ENCODE measurements at regions not wholly inside any gene's neighbourhood (a gene's known extent, or its start where the extent isn't known, plus 50 kb on each side); places are given as distances from the start of the nearest gene placed in this dataset.

DNA sequence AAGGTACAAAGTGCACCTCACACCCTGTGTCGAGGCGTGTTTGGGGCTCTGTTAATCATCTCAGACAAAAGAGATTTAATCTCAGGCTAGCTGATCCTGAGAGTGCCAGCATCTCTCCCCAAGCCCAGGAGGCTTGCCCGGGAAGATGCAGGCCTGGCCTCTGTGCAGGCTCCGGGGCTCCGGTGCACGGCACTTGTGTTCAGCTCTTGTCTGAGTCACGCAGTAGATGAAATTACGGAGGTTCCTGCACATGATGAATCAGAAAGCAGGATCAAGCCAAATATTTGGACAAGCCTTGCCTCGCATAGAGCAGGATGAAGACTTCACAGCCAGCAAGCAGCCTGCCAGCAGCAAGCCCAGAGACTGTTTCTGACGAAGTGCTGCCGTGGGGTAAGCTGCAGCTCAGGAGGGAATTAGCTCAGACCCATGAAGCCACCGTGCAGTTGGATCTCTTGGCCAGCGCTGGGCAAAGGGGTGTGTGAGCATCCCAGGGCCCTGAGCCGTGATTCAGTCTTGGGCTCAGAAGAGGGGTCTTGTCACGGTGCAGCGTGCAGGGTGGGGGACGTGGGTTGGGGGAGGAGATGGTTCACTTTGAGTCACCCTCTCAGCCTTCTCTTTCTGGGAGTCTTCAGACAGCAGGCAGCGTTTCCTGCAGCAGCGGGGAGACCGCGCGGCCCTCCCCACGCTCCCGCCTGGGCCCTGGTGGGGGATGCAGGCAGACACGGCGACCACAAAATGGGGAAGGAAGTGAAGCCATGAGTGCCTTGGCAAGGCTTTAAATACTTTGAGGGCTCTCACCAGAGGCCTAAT lies 89.2 kb upstream of the MEF2A start:
- Histone ChIP-seq H3K36me3 (ENCODE audit: control insufficient read depth, low read length) (no peaks in the 10 kb centered on the region), H4K20me1 (ENCODE audit: control insufficient read depth, insufficient read depth, low read depth, low read length) (no peaks in the 10 kb centered on the region), H3K27ac (ENCODE audit: low read depth, low read length) (no peak overlapping the region), H3K4me3 (ENCODE audit: low read length) (peak overlapping the region; percentile 28), H3F3A (ENCODE audit: control insufficient read depth, insufficient read depth) (0 out of 2 replicates have a peak, but pooled peaks cover 2% of the 10 kb centered on the region), H3K4me2 (ENCODE audit: low read length) (peak overlapping the region; percentile 60), H3K79me2 (ENCODE audit: control insufficient read depth, low read length) (no peaks in the 10 kb centered on the region), H3K27me3 (ENCODE audit: control insufficient read depth, low read length) (no peaks in the 10 kb centered on the region), H3K9me2 (replicated peaks; ENCODE audit: control insufficient read depth, low read length) (no peaks in the 10 kb centered on the region), H3K9me3 (ENCODE audit: control insufficient read depth, insufficient read depth, low read length) (no peaks in the 10 kb centered on the region), H3K4me1 (ENCODE audit: control insufficient read depth, low read length) (peaks cover 63% of the 10 kb centered on the region)
- TF ChIP-seq CTCF (IDR thresholded peaks at IDR 0.05; ENCODE audit: low read depth, low read length, poor library complexity, severe bottlenecking), result no peak

- Histone ChIP-seq H3F3A (ENCODE audit: control insufficient read depth, insufficient read depth) (0 out of 2 replicates have a peak, but pooled peaks cover 2% of the 10 kb centered on the region), H3K4me2 (ENCODE audit: low read length) (peak overlapping the region; percentile 60; the same call in 1 of the 2 replicates), H4K20me1 (ENCODE audit: control insufficient read depth, insufficient read depth, low read depth, low read length) (no peaks in the 10 kb centered on the region), H3K36me3 (ENCODE audit: control insufficient read depth, low read length) (no peaks in the 10 kb centered on the region), H3K27me3 (ENCODE audit: control insufficient read depth, low read length) (no peaks in the 10 kb centered on the region), H3K4me3 (ENCODE audit: low read length) (no peak overlapping the region), H3K79me2 (ENCODE audit: control insufficient read depth, low read length) (no peaks in the 10 kb centered on the region), H3K27ac (ENCODE audit: low read depth, low read length) (no peak overlapping the region), H3K9me3 (ENCODE audit: control insufficient read depth, insufficient read depth, low read length) (no peaks in the 10 kb centered on the region), H3K9me2 (replicated peaks; ENCODE audit: control insufficient read depth, low read length) (no peaks in the 10 kb centered on the region), H3K4me1 (ENCODE audit: control insufficient read depth, low read length) (peaks cover 59% of the 10 kb centered on the region)
- TF ChIP-seq CTCF (IDR thresholded peaks at IDR 0.05; ENCODE audit: low read depth, low read length, poor library complexity, severe bottlenecking) (no peak), EZH2phosphoT487 (IDR thresholded peaks at IDR 0.05; ENCODE audit: borderline replicate concordance, low read length) (no peak)
Measured at GRCh38 chr15:99477791-99478471, 87.9 kb upstream of the MEF2A start.

- H3F3A ChIP-seq (ENCODE audit: control insufficient read depth, insufficient read depth), result no peaks in the 10 kb centered on the region
- H3K36me3 ChIP-seq (ENCODE audit: control insufficient read depth, low read length), result no peaks in the 10 kb centered on the region
- no peaks in the 10 kb centered on the region for H3K79me2 ChIP-seq (ENCODE audit: control insufficient read depth, low read length)
- no peaks in the 10 kb centered on the region for H3K9me2 ChIP-seq (replicated peaks; ENCODE audit: control insufficient read depth, low read length)
- TF ChIP-seq EZH2phosphoT487 (IDR thresholded peaks at IDR 0.05; ENCODE audit: borderline replicate concordance, low read length) (no peak), CTCF (IDR thresholded peaks at IDR 0.05; ENCODE audit: low read depth, low read length, poor library complexity, severe bottlenecking) (no peak)
- no peak overlapping the region for H3K4me3 ChIP-seq (ENCODE audit: low read length)
- H3K4me2 ChIP-seq (ENCODE audit: low read length), result no peak overlapping the region
- peaks cover 49% of the 10 kb centered on the region for H3K4me1 ChIP-seq (ENCODE audit: control insufficient read depth, low read length)
- H3K9me3 ChIP-seq (ENCODE audit: control insufficient read depth, insufficient read depth, low read length), result no peaks in the 10 kb centered on the region
- no peak overlapping the region for H3K27ac ChIP-seq (ENCODE audit: low read depth, low read length)
- H4K20me1 ChIP-seq (ENCODE audit: control insufficient read depth, insufficient read depth, low read depth, low read length), result no peaks in the 10 kb centered on the region
- no peaks in the 10 kb centered on the region for H3K27me3 ChIP-seq (ENCODE audit: control insufficient read depth, low read length)
Measured at GRCh38 chr15:99478977-99479376, 86.8 kb upstream of the MEF2A start.
